ENCODE measurements at regions not wholly inside any gene's neighbourhood (a gene's known extent, or its start where the extent isn't known, plus 50 kb on each side); places are given as distances from the start of the nearest gene placed in this dataset.

GRCh38 chr22:49305214-49305965 is 522.3 kb downstream of the BRD1 start:
- DNase-seq (ENCODE audit: low read depth in 3 of 3), result peak; percentile 24 to 62 (median 39)

GRCh38 chr22:49303781-49304461 is 523.8 kb downstream of the BRD1 start:
- no peak for DNase-seq (ENCODE audit: low read depth in 3 of 3)

GRCh38 chr22:49303061-49303735 is 524.5 kb downstream of the BRD1 start:
- DNase-seq (ENCODE audit: low read depth in 3 of 3), result no peak

- DNase-seq (ENCODE audit: low read depth in 3 of 3), result no peak
Measured at GRCh38 chr22:49302530-49302929, 525.1 kb downstream of the BRD1 start.

DNA sequence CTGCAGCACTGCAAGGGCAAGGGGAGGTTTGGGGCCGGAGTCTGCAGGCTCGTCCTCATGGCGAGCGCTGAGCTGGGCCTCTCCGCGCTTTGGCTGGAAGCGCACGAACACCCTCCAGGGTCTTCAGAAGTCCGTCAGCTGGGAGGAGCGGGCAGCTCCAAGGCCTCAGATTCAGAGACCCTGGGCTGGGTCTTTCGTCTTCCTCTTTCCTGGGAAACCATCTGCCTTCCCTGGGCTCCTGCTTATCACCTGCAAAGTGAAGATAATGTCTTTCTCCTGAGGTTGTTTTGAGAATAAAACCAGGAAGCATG is 525.6 kb downstream of the BRD1 start:
- no peak for DNase-seq (ENCODE audit: low read depth in 3 of 3)

DNA sequence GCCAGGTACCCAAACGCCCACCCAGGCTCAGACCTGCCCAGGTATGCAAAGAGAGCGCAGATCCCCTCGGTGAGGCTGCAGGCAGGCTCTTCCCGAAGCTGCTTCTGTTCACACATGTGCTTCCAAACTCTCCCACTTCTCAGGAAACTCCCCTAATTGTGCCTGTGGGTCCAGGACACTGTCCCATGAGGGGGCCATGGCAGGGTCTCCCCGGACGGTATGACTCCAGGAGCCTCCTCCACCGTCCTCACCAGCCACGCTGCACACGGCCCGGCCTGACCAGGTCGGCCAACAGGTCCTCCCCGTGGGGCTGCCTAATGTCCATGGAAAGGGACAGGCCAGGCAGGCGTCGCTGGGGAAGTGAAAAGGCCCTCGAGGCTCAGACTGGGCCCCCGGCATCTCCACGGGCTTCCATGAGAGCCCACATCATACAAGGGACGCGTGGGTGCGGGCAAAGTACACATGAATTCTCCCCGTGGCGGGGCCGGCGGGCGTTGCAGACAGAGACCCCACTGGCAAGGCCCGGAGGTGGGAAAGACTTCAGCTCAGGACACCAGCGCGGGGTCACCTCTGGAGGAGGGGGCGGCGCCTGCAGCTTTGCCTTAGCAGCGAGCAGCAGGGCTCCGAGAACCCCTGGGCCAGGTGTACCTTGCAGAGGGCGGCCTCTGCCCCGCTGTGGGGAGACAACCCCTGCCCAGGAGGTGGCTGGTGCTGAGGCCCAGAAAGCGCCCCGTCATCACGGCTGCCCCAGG is 526.1 kb downstream of the BRD1 start:
- no peak for DNase-seq (ENCODE audit: low read depth in 3 of 3)

- no peak for DNase-seq (ENCODE audit: low read depth in 3 of 3)
Measured at GRCh38 chr22:49300951-49301397, 526.7 kb downstream of the BRD1 start.

GRCh38 chr22:49300241-49300640 is 527.4 kb downstream of the BRD1 start:
- no peak for DNase-seq (ENCODE audit: low read depth in 3 of 3)

- DNase-seq (ENCODE audit: low read depth in 3 of 3), result no peak
Measured at GRCh38 chr22:49299821-49300231, 527.8 kb downstream of the BRD1 start.

DNA sequence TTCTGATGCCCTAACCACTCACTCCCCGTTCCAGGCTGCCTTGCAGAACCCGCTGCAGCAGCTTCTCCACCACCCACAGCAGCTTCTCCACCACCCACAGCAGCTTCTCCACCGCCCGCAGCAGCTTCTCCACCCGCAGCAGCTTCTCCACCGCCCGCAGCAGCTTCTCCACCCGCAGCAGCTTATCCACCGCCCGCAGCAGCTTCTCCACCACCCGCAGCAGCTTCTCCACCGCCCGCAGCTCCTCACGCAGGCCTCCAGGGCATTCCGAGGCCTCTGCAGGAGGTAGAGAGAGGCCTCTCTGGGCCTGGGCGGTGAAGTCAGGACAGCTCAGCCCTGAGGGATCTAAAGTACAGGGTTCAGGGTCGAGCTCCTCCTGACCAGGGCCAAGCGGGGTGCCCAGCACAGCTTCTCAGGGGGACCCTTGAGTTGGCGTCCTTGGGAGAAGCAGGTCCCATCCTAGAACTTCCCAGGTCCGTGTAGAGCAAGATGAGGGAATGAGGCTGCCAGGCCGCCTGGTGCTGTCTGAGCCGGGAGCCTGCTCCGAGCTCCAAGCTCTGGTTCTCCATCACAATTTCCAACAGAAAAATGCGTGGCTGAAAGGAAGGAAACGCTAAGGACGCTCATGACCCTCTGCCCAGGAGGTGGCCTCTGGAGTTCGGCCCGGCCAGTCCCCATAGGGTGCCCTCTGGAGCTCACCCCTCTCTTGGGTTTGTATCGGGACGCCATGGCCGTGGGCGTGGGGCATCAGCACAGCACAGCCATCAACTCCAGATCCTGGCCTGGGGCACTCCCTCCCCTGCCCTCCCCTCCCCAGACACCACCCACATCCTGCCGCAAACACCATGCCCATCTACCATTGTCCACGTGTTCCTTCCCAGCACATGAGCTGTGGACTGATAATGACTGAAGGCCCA is 528.6 kb downstream of the BRD1 start:
- DNase-seq (ENCODE audit: low read depth in 3 of 3), result no peak

GRCh38 chr22:49297871-49298721 is 529.6 kb downstream of the BRD1 start:
- no peak for DNase-seq (ENCODE audit: low read depth in 3 of 3)

DNA sequence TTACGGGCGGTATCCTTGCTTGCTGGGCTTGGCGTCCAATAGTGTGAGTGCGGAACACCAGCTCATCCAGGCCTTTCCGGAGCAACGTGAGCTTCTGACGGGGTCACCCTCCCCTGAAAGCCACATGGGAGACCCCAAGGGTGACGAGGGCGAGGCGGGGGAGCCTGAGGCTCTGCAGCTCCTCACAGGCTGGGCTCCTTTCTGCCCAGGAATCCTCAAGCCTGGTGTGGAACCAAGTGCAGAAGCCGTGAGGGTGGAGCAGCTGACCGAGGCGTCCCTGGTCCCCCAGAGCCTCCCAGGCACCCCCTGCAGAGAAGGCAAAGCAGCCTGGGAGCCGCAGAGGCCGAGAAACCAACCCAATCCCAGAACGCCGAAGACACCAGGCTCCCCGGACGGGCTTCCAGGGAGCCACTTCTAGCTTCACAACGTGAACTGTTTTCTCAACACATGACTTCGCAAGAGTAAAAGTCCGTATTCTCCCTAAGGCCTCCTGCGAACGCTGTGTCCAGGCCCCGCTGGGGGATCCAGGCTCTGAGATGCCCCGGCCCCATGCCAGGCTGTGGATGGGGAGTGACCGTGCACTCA is 530.3 kb downstream of the BRD1 start:
- no peak for DNase-seq (ENCODE audit: low read depth in 3 of 3)

DNA sequence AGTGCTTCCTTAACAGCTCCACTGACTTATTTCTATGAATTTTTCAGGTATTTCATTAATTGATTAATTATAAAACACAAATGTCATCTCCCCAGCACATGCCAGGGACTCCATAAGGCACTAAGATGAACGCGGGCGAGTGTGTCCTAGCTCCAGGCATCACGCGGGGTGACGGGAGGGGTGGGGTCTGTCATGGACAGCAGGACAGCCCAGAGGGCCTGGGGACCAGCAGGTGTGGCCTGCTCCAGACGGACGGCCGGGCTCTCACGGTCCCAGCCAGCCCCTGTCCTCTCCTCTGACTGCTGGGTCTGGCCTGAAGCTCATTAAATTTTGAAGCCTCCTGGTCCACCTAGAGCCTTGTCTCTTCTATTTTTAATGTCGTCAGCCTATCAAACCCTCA is 531.1 kb downstream of the BRD1 start:
- no peak for DNase-seq (ENCODE audit: low read depth in 3 of 3)

GRCh38 chr22:49295851-49296560 is 531.7 kb downstream of the BRD1 start:
- DNase-seq (ENCODE audit: low read depth in 3 of 3), result no peak

DNA sequence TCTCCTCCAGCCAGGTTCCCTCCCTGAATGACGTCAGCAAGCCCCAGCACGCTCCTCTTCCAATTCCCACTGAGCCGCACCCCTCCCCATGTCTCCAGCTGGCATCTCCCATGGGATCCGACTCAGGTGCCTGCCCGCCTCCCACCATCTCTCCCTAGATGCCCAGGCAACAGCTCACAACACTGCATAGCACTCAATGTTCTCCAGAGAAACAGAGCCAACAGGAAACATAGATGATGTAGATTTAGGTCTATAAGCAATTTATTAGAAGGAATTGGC is 532.3 kb downstream of the BRD1 start:
- no peak for DNase-seq (ENCODE audit: low read depth in 3 of 3)

- no peak for DNase-seq (ENCODE audit: low read depth in 3 of 3)
Measured at GRCh38 chr22:49294656-49295464, 532.8 kb downstream of the BRD1 start.

- DNase-seq (ENCODE audit: low read depth in 3 of 3), result no peak
Measured at GRCh38 chr22:49292909-49293308, 534.8 kb downstream of the BRD1 start.

DNA sequence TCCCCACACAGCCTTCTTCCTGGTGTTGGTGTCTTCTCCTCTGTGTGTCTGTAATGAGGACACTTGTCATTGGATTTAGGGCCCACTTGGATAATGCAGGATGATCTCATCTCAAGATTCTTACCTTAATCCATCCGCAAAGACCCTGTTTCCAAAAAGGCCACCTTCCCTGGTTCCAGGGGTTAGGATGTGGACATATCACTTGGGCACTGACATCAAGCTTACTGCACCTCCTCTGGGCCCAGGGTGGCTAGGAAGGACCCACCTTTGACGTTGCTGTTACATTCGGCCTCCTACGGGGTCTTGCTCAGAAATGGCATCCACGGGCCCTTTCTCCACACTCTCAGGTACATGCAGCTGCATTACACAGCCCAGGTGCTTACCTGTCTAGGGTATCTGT is 535.9 kb downstream of the BRD1 start:
- DNase-seq (ENCODE audit: low read depth in 3 of 3), result no peak

- no peak for DNase-seq (ENCODE audit: low read depth in 3 of 3)
Measured at GRCh38 chr22:49291169-49291568, 536.5 kb downstream of the BRD1 start.

Measured in stimulated activated CD4-positive, alpha-beta T cell treated with anti-CD3 and anti-CD28 coated beads, TNF-alpha, amount 100 ng/mL, for 48 hours (primary cell).